GM12892 (cell line): ENCODE measurements at regions not wholly inside any gene's neighbourhood (a gene's known extent, or its start where the extent isn't known, plus 50 kb on each side); places are given as distances from the start of the nearest gene placed in this dataset.

Source experiments
- DNase-seq: peaks from one replicate; pipeline ENCODE4 v3.0.0; 2011; ENCODE audit not compliant: insufficient read length
- FAIRE-seq: peaks from 2 replicates; lab custom pipeline; 2011; peaks lifted over from hg19 to GRCh38; lab: Jason Lieb, UNC
- POLR2A ChIP-seq: IDR thresholded peaks from 2 replicates; pipeline ENCODE4 v1.6.1; 2011; ENCODE audit warnings: low read depth, low read length, control low read depth
- POLR2AphosphoS5 ChIP-seq: IDR thresholded peaks from 2 replicates; pipeline ENCODE4 v1.6.1; 2011; ENCODE audit warnings: low read depth, low read length, control low read depth
- TAF1 ChIP-seq: IDR thresholded peaks from 2 replicates; pipeline ENCODE4 v1.6.1; 2011; ENCODE audit warnings: low read depth, mild to moderate bottlenecking, control low read depth, low read length, borderline replicate concordance

DNA sequence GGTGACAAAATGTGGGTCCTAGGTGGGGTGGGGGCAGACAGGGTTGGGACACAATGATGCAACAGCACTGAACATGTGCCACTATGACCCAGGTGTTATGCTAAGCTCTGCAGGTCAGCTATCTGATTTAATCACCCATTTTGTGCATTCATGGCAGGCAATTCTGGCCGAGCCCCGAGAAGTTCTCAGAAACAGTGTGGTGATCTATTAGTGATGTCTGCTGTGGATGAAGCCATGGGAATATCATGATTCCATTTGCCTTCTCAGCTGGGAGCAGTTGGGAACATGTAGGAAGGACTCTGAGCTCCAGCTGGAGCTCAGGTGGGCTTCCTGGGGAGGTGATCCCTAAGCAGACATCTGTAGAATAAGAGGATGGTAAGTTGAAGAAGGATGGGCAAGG is 194.0 kb upstream of the POU3F1 start:
- no peak for DNase-seq
- TF ChIP-seq POLR2A (no peak), POLR2AphosphoS5 (no peak), TAF1 (no peak)
- no peak for FAIRE-seq

DNA sequence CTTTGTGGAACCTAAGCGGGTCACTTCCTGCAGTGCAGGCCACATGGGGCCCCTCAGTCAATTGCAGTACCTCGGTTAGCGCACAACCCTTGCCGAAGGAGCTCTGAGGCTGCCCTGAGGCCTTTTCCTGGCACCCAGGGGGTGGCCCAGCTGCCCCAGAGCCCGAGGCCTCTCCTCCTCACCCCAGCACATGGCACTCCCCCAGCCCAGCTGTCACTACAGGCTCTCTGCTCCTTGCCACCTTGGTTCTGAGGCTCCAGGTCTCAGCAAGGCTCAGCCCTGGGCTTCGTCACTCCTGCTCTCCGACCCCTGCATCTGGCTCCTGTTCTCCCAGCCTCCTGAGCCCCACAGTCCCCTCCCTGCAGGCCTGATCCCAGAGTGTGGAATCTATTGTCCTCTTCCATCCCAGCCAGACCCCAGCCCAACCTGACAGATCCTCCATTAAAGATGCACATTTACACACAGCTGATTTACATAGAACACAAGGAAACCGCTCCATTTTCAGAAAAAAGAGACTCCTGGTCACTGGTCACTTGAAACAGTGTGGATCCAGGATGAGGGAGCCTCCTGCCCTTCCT is 192.8 kb upstream of the POU3F1 start:
- FAIRE-seq (no peak), DNase-seq (no peak)
- TF ChIP-seq POLR2A (no peak), POLR2AphosphoS5 (no peak)

DNA sequence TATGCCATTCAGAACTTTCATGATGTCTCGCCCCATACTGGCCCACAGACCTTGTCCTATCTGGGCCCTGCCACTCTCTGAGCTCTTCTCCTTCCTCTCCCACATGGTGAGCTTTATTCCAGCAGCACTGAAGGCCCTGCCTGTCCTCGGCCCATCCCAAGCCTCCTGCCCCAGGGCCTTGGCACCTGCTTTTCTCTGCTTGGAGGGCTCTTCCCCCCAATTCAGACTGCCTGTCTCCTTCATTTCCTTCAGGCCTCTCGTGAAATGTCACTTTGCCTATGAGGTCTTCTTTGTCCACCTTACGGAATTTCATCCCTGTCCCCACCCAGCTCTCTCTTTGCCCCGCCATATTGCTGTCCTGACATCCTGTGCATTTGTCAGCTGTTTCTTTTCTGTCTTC is 191.7 kb upstream of the POU3F1 start:
- TF ChIP-seq POLR2A (no peak), POLR2AphosphoS5 (no peak), TAF1 (no peak)
- no peak for FAIRE-seq
- DNase-seq: no peak

DNA sequence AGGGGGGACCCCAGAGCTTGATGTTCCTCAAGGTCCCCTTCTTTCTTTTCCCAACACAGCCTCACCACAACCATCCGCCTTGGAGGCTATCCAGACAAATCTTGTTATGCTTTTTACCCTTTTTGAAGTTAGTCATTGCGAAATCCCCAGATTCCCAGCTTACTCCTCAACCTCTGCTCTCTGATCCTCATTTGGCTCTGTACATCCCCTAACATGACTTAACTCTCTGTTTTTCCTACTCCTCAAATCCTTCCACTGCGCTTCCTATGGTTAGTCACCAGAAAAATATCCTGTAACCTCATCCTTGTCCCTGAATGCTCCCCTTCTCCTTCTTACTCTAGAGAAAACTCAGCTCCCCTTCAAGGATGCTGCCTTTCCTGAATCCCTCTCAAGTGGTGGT is 189.1 kb upstream of the POU3F1 start:
- no peak for FAIRE-seq
- TF ChIP-seq TAF1: no peak
- TF ChIP-seq POLR2AphosphoS5: no peak
- no peak for TF ChIP-seq POLR2A
- DNase-seq: no peak

- FAIRE-seq (no peak), DNase-seq (no peak)
- TF ChIP-seq POLR2AphosphoS5 (no peak), TAF1 (no peak), POLR2A (no peak)
Measured at GRCh38 chr1:38231941-38232340, 185.3 kb upstream of the POU3F1 start.

- TF ChIP-seq POLR2AphosphoS5 (no peak), POLR2A (no peak), TAF1 (no peak)
- no peak for FAIRE-seq
- DNase-seq: no peak
Measured at GRCh38 chr1:38228718-38229117, 182.1 kb upstream of the POU3F1 start.

DNA sequence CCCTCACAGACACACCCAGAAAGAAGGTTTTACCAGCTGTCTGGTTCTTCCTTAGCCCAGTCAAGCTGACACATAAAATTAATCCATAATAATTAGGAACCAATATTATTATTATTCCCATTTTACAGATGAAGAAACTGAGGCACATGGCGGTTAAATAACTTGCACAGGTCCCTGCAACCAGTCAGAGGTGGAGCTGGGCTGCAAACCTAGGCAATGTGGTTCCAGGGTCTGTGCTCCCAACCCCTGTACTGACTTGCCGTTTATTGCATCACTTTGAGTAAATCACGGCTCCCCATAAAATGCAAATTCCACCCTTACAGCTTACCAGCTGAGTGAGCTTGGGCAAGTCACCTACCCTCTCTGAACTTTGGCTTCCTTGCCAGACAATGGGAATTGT is 179.2 kb upstream of the POU3F1 start:
- no peak for TF ChIP-seq TAF1
- TF ChIP-seq POLR2A: no peak
- DNase-seq (no peak), FAIRE-seq (no peak)

GRCh38 chr1:38223391-38223790 is 176.8 kb upstream of the POU3F1 start:
- TF ChIP-seq TAF1 (no peak), POLR2AphosphoS5 (no peak), POLR2A (no peak)
- DNase-seq: no peak
- FAIRE-seq: no peak

GRCh38 chr1:38222891-38223290 is 176.3 kb upstream of the POU3F1 start:
- DNase-seq (no peak), FAIRE-seq (no peak)
- TF ChIP-seq TAF1 (no peak), POLR2AphosphoS5 (no peak), POLR2A (no peak)

DNA sequence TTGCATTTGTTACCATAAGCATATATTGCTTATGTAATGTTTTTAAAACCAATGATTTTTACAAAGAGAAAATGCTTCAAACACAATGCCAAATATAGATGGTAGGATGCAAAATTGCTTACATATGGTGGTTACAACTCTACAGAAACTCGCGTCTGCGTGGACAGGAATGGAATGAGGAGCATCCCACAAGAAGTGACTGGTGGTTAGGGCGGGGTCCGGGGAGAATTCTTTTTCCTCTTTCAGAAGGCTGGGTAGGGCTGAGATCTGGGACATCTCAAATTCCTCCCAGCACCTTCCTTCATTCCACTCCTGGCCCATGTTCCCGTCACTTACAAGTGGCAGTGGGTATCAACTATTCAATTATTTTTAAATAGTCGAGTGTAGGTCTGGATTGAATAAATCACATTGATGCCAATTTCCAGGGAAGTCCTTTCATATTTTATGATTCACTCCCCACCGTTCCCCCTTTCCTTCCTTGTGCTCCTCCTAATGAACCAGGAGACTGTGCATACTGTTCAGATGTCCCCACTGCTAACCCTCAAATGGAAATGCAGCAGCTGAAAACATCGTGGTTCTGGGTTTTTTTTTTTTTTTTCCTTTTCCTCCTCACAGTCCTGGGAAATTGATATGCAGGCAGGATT is 174.5 kb upstream of the POU3F1 start:
- FAIRE-seq (no peak), DNase-seq (no peak)

DNA sequence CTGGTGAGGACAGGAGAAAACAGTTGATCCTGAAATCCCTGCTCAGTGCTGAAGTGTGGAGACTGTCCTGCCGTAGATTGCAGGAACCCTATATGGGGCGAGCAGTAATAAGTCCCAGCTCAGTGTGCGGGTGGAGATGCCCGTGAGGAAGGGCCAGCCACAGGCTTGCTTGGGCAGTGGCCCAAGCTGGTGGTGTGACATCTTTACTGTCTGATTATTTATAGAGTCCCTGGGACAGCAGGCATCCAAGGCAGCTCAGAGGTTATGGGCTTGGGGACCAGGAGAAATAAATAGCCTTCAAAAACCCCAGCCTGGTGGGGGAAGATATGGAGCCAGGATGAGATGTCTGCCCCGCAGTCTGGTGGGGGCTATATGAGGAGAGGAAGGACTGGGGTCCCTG is 170.7 kb upstream of the POU3F1 start:
- TF ChIP-seq POLR2AphosphoS5 (no peak), TAF1 (no peak), POLR2A (no peak)
- FAIRE-seq (no peak), DNase-seq (no peak)

More for the DNA sequence above, 174.5 kb upstream of the POU3F1 start:
- TF ChIP-seq POLR2A (no peak), POLR2AphosphoS5 (no peak), TAF1 (no peak)
